Endodermal cell (in vitro differentiated cells): ENCODE measurements at regions not wholly inside any gene's neighbourhood (a gene's known extent, or its start where the extent isn't known, plus 50 kb on each side); places are given as distances from the start of the nearest gene placed in this dataset.

Experiments
- DNase-seq: peaks from one replicate; pipeline ENCODE4 v3.0.0-alpha.2; 2017
- H3K27ac ChIP-seq: 2 replicates; pipeline ENCODE4 v1.5.1; 2013; ENCODE audit warnings: mild to moderate bottlenecking, low read depth, low read length, moderate library complexity
- H3K27me3 ChIP-seq: 2 replicates; pipeline ENCODE4 v1.6.1; 2013; ENCODE audit warnings: mild to moderate bottlenecking, low read length, moderate library complexity; ENCODE audit not compliant: insufficient read depth, control insufficient read depth, poor library complexity, severe bottlenecking
- H3K36me3 ChIP-seq: 2 replicates; pipeline ENCODE4 v1.7.0; 2013; ENCODE audit warnings: mild to moderate bottlenecking, low read length, moderate library complexity; ENCODE audit not compliant: control insufficient read depth, insufficient read depth
- H3K4me1 ChIP-seq: one replicate; pipeline ENCODE4 v1.7.0; 2013; ENCODE audit warnings: low read length; ENCODE audit not compliant: control insufficient read depth, insufficient read depth
- H3K4me3 ChIP-seq: 2 replicates; pipeline ENCODE4 v1.5.1; 2013; ENCODE audit warnings: mild to moderate bottlenecking, low read length, moderate library complexity
- H3K9ac ChIP-seq: 2 replicates; pipeline ENCODE4 v1.6.1; 2013; ENCODE audit warnings: mild to moderate bottlenecking, low read length, moderate library complexity; ENCODE audit not compliant: poor library complexity, severe bottlenecking; ENCODE audit errors: extremely low read depth
- H3K9me3 ChIP-seq: 2 replicates; pipeline ENCODE4 v1.6.1; 2013; ENCODE audit warnings: mild to moderate bottlenecking, low read length, moderate library complexity; ENCODE audit not compliant: control insufficient read depth
- H3K27ac Mint-ChIP-seq: 2 replicates; pipeline ENCODE4 v1.8.0; 2020; ENCODE audit warnings: mixed read lengths
- H3K27me3 Mint-ChIP-seq: 2 replicates; pipeline ENCODE4 v1.8.0; 2021; ENCODE audit warnings: mild to moderate bottlenecking, mixed read lengths; ENCODE audit not compliant: insufficient read depth
- H3K36me3 Mint-ChIP-seq: 2 replicates; pipeline ENCODE4 v1.8.0; 2020; ENCODE audit warnings: low read depth, mixed read lengths
- H3K4me1 Mint-ChIP-seq: 2 replicates; pipeline ENCODE4 v1.8.0; 2020; ENCODE audit warnings: mixed read lengths
- H3K4me3 Mint-ChIP-seq: 2 replicates; pipeline ENCODE4 v1.8.0; 2020; ENCODE audit warnings: mild to moderate bottlenecking, moderate library complexity, mixed read lengths
- H3K9me3 Mint-ChIP-seq: 2 replicates; pipeline ENCODE4 v1.8.0; 2020; ENCODE audit warnings: mild to moderate bottlenecking, mixed read lengths
- CTCF ChIP-seq: fragments of 200-600 bp; sonication (generic); conservative IDR thresholded peaks from 2 replicates; pipeline ENCODE4 v1.5.0; 2021; ENCODE audit warnings: antibody characterized with exemption, mild to moderate bottlenecking
- WGBS, 2 experiments: methylation state at CpG; one replicate each; pipeline versions ENCODE4 v1.1.5 to v1.1.7; 2013; ENCODE audit warnings: missing lambda C conversion rate in 2 of 2, mixed read lengths in 1 of 2; ENCODE audit not compliant: insufficient coverage in 1 of 2, insufficient read length in 1 of 2; 5-methylcytosine and 5-hydroxymethylcytosine counted together

GRCh38 chr3:35389907-35390306, 249.4 kb upstream of the ARPP21 start:
- H3K4me1 ChIP-seq, result no peaks in the 10 kb centered on the region
- H3K27me3 ChIP-seq, result no peaks in the 10 kb centered on the region
- H3K36me3 ChIP-seq, result no peaks in the 10 kb centered on the region
- DNase-seq, result no peak
- WGBS, 2 experiments, result 42% methylated on average over 2 of the region's 2 CpGs; no CpG with 5 or more reads in 1 of the 2 experiments
- H3K9me3 Mint-ChIP-seq, result peaks cover 32% of the 10 kb centered on the region
- H3K36me3 Mint-ChIP-seq, result no peaks in the 10 kb centered on the region
- H3K27me3 Mint-ChIP-seq, result no peaks in the 10 kb centered on the region
- peaks cover 29% of the 10 kb centered on the region for H3K9me3 ChIP-seq
- H3K4me1 Mint-ChIP-seq, result no peaks in the 10 kb centered on the region
- no peak for TF ChIP-seq CTCF
- H3K4me3 ChIP-seq, result no peak overlapping the region
- no peak overlapping the region for H3K27ac Mint-ChIP-seq
- H3K9ac ChIP-seq, result no peak overlapping the region
- no peak overlapping the region for H3K27ac ChIP-seq
- H3K4me3 Mint-ChIP-seq, result no peak overlapping the region

GRCh38 chr3:35392187-35392586, 247.1 kb upstream of the ARPP21 start:
- 76 to 83% methylated on average over 4 of the region's 4 CpGs for WGBS, 2 experiments
- H3K27me3 Mint-ChIP-seq, result no peaks in the 10 kb centered on the region
- Histone ChIP-seq H3K27me3 (no peaks in the 10 kb centered on the region), H3K4me1 (no peaks in the 10 kb centered on the region), H3K9ac (no peak overlapping the region), H3K27ac (no peak overlapping the region), H3K4me3 (peak overlapping the region; percentile 7), H3K36me3 (no peaks in the 10 kb centered on the region), H3K9me3 (peaks cover 29% of the 10 kb centered on the region)
- TF ChIP-seq CTCF, result no peak
- H3K4me1 Mint-ChIP-seq, result no peaks in the 10 kb centered on the region
- no peak for DNase-seq
- H3K36me3 Mint-ChIP-seq, result no peaks in the 10 kb centered on the region
- no peak overlapping the region for H3K27ac Mint-ChIP-seq
- peaks cover 32% of the 10 kb centered on the region for H3K9me3 Mint-ChIP-seq
- H3K4me3 Mint-ChIP-seq, result no peak overlapping the region

DNA sequence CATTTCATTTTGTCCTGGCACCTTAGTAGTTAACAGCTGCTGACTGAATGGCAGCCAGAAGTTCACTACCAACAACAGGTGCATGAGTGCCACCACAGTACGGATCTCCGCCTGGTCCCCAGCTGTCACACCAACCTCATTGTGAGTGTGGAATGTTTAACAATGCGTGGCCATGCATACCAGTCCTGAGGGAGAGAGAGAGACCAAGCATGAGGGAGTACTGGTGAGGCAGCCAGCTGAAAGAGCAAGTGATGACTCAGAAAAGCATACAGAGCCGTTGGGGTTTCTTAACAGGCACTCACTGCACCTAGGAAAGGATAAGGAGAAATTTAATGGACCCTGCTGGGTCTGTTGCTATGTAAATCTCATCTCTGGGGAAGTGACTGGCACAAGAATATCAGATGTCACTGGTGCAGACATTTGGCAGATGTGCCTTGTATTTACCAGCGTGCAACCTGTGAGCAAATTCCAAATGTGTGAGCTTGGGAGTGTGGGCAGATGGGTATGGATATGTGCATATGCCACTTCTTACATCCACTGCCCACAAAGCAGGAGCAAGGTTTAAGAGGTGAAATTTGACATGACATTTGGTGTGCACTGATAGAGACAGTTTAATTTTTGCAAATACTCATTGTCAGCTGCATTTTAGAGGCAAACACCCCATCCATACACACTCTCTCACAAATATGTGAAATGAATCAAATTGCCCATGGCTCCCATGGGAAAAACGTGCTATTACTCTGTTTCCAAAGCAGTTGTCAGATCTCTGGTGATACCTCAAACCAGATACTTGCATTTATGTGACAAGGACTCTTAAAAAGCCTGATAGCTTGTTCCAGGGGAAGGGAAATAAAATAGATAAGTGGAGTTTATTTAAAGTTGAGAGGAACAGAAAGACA, 245.2 kb upstream of the ARPP21 start:
- Histone ChIP-seq H3K4me1 (no peaks in the 10 kb centered on the region), H3K36me3 (no peaks in the 10 kb centered on the region), H3K9ac (no peak overlapping the region), H3K9me3 (peaks cover 29% of the 10 kb centered on the region), H3K4me3 (no peak overlapping the region), H3K27ac (no peak overlapping the region), H3K27me3 (no peaks in the 10 kb centered on the region)
- peak; percentile 49 for DNase-seq
- H3K4me3 Mint-ChIP-seq, result no peak overlapping the region
- 76 to 83% methylated on average over 4 to 6 of the region's 6 CpGs for WGBS, 2 experiments
- TF ChIP-seq CTCF, result no peak
- H3K27me3 Mint-ChIP-seq, result no peaks in the 10 kb centered on the region
- no peak overlapping the region for H3K27ac Mint-ChIP-seq
- no peaks in the 10 kb centered on the region for H3K4me1 Mint-ChIP-seq
- H3K9me3 Mint-ChIP-seq, result peaks cover 32% of the 10 kb centered on the region
- H3K36me3 Mint-ChIP-seq, result no peaks in the 10 kb centered on the region
